ENCODE measurements at regions not wholly inside any gene's neighbourhood (a gene's known extent, or its start where the extent isn't known, plus 50 kb on each side); places are given as distances from the start of the nearest gene placed in this dataset.
"Not testable (repeated sequence)": the region's sequence is repeated elsewhere in the genome, so short reads cannot be mapped to it uniquely, and the experiment has no call there.

DNA sequence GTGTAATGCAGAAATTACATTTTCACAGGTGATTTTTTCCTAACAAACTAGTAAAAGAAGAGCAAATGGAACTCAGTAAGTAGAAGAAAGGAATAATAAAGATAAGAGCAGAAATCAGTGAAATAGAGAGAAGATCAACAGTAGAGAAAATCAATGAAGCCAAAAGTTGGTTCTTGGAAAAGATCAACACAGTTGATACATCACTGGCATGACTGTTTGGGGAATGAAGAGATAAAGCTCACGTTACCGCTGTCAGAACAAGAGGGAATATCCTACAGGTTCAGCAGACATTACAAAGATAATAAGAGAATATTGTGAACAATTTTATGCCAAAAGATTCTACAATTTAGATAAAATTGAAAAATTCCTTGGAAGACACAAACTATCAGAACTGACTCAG is 146.4 kb downstream of the ACTR3B start:
- no peaks in the 10 kb centered on the region for H3K9me3 Mint-ChIP-seq
- H3K27ac Mint-ChIP-seq, result no peak overlapping the region
- H3K27me3 Mint-ChIP-seq (ENCODE audit: low read depth in 3 of 3), result peaks cover 0 to 5% (median 2%) of the 10 kb centered on the region in 3 donors
- H3K4me1 Mint-ChIP-seq, result no peaks in the 10 kb centered on the region
- no peak overlapping the region for H3K4me3 Mint-ChIP-seq
- DNase-seq, result no peak
- H3K36me3 Mint-ChIP-seq, result no peaks in the 10 kb centered on the region

DNA sequence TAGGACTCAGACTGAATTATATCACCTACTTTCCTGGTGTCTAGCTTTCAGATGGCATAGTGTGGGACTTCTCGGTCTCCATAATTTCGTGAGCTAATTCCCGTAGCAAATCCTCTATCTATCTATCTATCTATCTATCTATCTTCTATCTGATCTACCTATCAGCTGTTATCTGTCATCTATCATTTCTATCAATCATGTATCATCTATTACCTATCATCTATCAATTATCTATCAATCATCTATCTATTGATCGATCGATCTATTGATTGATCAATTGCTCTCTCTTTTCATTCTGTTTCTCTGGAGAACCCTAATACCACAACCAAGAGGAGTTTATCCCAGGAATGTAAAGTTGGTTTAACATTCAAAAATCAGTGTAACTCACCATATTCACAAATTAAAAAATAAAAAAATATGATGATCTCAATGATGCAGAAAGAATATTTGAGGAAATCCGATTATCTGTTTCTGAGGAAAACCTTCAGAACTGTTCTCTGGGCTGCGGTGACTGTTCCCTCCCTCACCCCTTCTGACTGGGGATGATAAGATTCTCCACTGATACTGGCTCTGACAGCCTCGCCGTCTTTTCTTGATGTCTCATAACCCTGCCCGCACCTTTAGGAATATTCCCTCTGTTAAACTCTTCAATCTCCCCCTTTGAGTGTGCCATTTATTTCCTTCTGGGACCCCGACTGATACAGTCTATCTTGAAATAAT is 147.7 kb downstream of the ACTR3B start:
- Mint-ChIP-seq H3K36me3 (no peaks in the 10 kb centered on the region), H3K27me3 (ENCODE audit: low read depth in 3 of 3) (peaks cover 0 to 2% (median 0%) of the 10 kb centered on the region in 3 donors), H3K9me3 (no peaks in the 10 kb centered on the region), H3K27ac (no peak overlapping the region), H3K4me1 (no peaks in the 10 kb centered on the region), H3K4me3 (no peak overlapping the region)
- no peak for DNase-seq

DNA sequence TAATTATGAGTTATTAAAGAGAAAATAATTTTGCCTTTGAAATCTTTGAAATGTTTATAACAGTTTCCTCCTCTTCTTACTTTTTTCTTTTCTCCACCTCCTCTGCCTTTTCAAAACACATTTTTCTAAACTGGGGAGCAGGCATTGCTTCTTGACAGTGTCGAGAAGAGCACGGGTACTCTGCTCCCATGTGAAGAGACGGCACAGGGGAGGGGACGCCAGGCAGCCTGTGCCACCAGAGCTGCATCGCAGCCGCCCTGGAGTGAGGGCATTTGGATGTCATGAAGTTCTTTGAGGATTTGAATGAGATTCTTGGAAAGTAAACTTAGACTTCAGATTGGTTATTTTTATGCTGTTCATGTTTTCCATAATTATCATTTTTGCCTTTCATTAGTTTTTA is 149.7 kb downstream of the ACTR3B start:
- H3K27ac Mint-ChIP-seq, result no peak overlapping the region
- H3K27me3 Mint-ChIP-seq (ENCODE audit: low read depth in 3 of 3), result peaks cover 0 to 2% (median 0%) of the 10 kb centered on the region in 3 donors
- no peaks in the 10 kb centered on the region for H3K4me1 Mint-ChIP-seq
- H3K9me3 Mint-ChIP-seq, result no peaks in the 10 kb centered on the region
- no peak for DNase-seq
- no peak overlapping the region for H3K4me3 Mint-ChIP-seq
- H3K36me3 Mint-ChIP-seq, result no peaks in the 10 kb centered on the region

DNA sequence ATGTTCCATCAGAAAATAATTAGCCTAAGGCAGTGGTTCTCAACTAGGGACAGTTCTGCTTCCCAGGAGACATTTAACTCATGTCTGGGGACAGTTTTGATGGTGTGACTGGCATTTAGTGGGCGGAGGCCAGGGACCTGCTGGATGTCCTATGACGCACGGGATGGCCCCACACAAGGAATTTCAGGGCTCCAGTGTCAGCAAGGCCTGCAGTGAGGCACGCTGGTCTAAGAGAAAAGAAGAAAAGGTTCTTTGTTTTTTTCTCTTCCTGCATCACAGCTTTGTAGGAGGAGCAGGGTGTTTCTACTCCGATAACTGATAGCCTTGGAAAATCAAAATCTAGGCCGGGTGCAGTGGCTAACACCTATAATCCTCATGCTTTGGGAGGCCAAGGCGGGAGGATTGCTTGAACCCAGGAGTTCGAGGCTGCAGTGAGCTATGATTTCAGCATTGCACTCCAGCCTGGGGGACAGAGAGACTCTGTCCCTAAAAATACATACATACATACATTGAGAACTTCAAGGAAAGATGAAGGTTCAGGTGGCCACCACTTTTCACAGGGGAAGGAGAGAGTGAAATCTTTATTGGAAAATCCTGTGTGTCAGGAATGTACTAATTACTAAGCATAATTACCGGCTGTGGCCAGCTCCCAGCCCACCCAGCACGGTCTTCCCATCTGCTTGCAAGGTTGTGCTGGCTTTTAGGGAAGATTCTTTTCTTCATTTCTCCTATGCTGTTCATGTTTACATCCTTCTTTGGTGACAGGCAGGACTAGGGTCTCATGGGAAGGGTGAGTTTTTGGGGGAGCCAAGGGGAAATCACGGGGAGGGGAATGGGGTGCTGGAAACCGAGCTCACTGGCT is 150.4 kb downstream of the ACTR3B start:
- Mint-ChIP-seq H3K27ac (no peak overlapping the region), H3K4me1 (no peaks in the 10 kb centered on the region), H3K4me3 (no peak overlapping the region), H3K36me3 (no peaks in the 10 kb centered on the region), H3K27me3 (ENCODE audit: low read depth in 3 of 3) (peaks cover 0 to 2% (median 0%) of the 10 kb centered on the region in 3 donors), H3K9me3 (no peaks in the 10 kb centered on the region)
- no peak for DNase-seq

DNA sequence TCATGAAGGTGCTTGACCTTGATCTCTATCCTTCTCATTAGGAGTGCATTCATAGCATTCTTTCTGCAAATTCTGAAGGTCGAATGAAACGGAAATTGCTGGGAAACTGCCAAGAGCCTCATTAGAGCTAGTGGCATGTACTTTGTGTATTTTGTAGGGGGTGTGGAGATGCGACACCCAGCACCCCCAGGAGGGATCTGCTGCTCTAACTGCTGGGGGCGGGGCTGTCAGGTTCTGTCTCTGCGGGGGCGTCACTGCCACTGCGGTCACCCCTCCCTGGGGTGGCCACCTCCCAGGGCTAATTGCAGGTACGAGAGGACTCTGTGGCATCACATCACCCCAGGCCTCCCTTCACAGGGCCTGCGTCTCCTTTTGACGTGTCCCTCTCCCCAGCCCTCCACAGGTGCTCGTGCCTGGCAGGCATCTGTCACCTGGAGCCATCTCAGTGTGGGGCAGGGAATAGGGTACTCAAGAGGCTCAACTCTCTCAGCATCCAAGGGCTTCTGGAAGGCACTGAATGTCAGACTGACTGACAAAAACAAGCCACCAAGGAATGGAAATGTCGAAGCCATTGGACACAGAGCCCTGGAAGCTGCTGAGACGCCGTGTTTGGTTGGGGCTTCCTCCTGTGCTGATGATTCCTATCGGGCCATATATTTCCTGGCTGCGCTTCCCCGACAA is 151.1 kb downstream of the ACTR3B start:
- H3K4me1 Mint-ChIP-seq, result no peaks in the 10 kb centered on the region
- no peak for DNase-seq
- H3K27ac Mint-ChIP-seq, result no peak overlapping the region

DNA sequence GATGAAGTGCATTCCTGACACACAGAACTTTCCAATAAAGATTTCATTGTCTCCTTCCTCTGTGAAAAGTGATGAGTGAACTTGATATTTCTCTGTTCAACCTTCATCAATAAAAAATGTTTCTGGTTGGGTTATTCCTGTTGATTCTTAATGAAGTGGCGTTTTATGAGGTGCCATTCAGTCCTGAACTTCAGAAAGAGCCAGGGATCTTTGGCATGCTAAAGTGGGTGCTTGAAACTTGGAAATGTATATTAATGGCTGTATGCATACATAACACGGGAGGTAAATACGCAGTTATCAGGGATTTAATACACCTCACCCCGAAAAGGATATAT is 151.6 kb downstream of the ACTR3B start:
- DNase-seq, result no peak
- Mint-ChIP-seq H3K4me3 (no peak overlapping the region), H3K9me3 (no peaks in the 10 kb centered on the region), H3K36me3 (no peaks in the 10 kb centered on the region), H3K4me1 (no peaks in the 10 kb centered on the region), H3K27me3 (ENCODE audit: low read depth in 3 of 3) (peaks cover 0 to 2% (median 0%) of the 10 kb centered on the region in 3 donors), H3K27ac (no peak overlapping the region)

More for the DNA sequence above, 151.1 kb downstream of the ACTR3B start:
- H3K9me3 Mint-ChIP-seq, result no peaks in the 10 kb centered on the region
- H3K4me3 Mint-ChIP-seq, result no peak overlapping the region
- no peaks in the 10 kb centered on the region for H3K36me3 Mint-ChIP-seq
- H3K27me3 Mint-ChIP-seq (ENCODE audit: low read depth in 3 of 3), result peaks cover 0 to 2% (median 0%) of the 10 kb centered on the region in 3 donors

DNA sequence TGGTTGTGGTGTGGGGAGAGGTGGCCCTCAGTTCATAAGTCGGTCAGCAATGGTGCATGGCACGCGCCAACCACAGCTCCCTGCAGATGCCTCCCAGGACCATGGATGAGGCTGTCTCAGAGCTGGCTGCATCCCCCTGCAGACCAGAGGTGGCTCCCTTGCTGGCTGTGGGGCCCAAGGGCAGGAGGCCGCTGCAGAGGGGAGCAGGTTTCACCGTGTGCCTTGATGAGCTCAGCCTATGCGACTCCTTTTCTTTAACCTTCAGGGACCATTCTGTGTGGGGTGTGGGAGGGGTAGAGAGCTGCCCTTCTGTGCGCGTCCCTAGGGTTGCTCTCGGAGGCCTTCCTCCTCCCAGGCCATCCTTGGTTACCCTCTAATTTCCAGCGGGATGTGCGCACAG is 152.4 kb downstream of the ACTR3B start:
- Mint-ChIP-seq H3K27ac (no peak overlapping the region), H3K36me3 (no peaks in the 10 kb centered on the region), H3K27me3 (ENCODE audit: low read depth in 3 of 3) (peaks cover 0 to 2% (median 0%) of the 10 kb centered on the region in 3 donors), H3K4me1 (no peaks in the 10 kb centered on the region), H3K9me3 (no peaks in the 10 kb centered on the region), H3K4me3 (no peak overlapping the region)
- DNase-seq, result no peak

DNA sequence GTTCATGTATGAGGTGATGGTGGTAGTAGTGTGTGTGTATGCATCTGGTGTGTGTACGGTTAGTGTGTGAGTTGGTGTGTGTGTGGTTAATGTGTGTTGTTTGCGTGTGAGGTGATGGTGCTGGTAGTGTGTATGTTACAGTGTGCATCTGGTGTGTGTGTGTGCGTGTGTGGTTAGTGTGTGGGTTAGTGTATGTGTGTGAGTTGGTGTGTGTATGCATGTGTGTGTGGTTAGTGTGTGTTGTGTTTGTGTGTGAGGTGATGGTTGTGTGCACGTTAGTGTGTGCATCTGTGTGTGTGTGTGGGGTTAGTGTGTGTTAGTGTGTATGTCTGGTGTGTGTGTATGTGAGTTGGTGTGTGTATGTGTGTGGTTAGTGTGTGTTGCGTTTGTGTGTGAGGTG is 153.0 kb downstream of the ACTR3B start:
- no peaks in the 10 kb centered on the region for H3K36me3 Mint-ChIP-seq
- DNase-seq, result no peak
- H3K9me3 Mint-ChIP-seq, result no peaks in the 10 kb centered on the region
- peaks cover 0 to 2% (median 0%) of the 10 kb centered on the region in 3 donors for H3K27me3 Mint-ChIP-seq (ENCODE audit: low read depth in 3 of 3)
- no peak overlapping the region for H3K27ac Mint-ChIP-seq
- H3K4me1 Mint-ChIP-seq, result no peaks in the 10 kb centered on the region
- no peak overlapping the region for H3K4me3 Mint-ChIP-seq

DNA sequence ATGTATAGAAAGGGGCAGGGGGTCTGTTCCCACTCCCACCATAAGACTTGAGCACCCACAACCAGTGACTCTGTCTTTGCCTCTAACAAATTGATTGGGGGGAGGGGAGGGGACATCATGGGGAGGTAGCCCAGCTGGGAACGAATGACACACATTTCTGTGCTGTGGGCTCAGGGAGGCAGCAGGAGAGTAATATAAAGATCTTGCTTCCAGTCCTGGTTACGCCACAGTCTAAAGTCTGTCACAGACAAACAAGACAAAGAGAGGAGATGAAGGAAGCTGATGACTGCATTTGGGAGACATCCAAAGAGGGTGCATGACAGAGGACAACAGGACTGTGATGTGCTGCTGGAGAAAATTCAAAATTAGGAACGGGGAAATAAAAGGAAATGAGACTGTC is 153.9 kb downstream of the ACTR3B start:
- Mint-ChIP-seq H3K4me1 (no peaks in the 10 kb centered on the region), H3K4me3 (no peak overlapping the region), H3K27ac (no peak overlapping the region)

DNA sequence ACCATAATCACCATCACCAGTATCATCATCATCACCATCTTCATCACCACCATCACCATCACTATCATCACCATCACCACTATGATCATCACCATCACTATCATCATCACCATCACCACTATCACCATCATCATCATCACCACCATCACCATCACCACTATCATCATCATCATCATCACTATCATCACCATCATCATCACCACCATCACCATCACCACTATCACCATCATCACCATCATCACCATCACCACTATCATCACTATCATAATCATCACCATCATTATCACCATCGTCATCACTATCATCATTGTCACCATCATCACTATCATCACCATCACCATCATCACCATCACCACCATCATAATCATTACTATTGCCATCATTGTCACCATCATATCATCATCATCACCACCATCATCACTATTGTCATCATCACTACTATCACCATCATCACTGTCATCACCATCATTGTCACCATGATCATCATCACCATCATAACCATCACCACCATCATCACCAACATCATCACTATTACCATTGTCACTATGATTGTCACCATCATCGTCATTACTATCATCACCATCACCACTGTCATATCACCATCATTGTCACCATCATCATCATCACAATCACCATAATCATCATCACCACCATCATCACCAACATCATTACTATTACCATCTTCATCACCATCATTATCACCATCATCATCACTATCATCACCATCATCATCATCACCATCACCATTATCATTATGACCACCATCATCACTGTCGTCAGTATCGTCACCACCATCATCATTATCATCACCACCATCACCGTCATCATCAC is 154.7 kb downstream of the ACTR3B start:
- no peak overlapping the region for H3K4me3 Mint-ChIP-seq

More for the DNA sequence above, 153.9 kb downstream of the ACTR3B start:
- no peak for DNase-seq
- Mint-ChIP-seq H3K9me3 (no peaks in the 10 kb centered on the region), H3K36me3 (no peaks in the 10 kb centered on the region), H3K27me3 (ENCODE audit: low read depth in 3 of 3) (peaks cover 0 to 2% (median 0%) of the 10 kb centered on the region in 3 donors)

DNA sequence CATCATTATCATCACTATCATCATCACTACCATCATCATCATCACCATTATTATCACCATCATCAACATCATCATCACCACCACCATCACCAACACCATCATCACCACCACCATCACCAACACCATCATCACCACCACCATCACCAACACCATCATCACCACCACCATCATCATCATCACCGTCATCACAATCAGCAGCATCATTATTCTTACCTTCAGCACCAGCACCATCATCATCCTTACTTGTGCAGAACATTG is 155.2 kb downstream of the ACTR3B start:
- not testable (repeated sequence) for H3K4me1 Mint-ChIP-seq; H3K36me3 Mint-ChIP-seq; H3K27me3 Mint-ChIP-seq (ENCODE audit: low read depth in 3 of 3); H3K27ac Mint-ChIP-seq; H3K4me3 Mint-ChIP-seq; H3K9me3 Mint-ChIP-seq; DNase-seq

More for the DNA sequence above, 154.7 kb downstream of the ACTR3B start:
- Mint-ChIP-seq H3K4me1 (no peaks in the 10 kb centered on the region), H3K27me3 (ENCODE audit: low read depth in 3 of 3) (no peaks in the 10 kb centered on the region), H3K27ac (no peak overlapping the region), H3K36me3 (no peaks in the 10 kb centered on the region), H3K9me3 (no peaks in the 10 kb centered on the region)
- no peak for DNase-seq

DNA sequence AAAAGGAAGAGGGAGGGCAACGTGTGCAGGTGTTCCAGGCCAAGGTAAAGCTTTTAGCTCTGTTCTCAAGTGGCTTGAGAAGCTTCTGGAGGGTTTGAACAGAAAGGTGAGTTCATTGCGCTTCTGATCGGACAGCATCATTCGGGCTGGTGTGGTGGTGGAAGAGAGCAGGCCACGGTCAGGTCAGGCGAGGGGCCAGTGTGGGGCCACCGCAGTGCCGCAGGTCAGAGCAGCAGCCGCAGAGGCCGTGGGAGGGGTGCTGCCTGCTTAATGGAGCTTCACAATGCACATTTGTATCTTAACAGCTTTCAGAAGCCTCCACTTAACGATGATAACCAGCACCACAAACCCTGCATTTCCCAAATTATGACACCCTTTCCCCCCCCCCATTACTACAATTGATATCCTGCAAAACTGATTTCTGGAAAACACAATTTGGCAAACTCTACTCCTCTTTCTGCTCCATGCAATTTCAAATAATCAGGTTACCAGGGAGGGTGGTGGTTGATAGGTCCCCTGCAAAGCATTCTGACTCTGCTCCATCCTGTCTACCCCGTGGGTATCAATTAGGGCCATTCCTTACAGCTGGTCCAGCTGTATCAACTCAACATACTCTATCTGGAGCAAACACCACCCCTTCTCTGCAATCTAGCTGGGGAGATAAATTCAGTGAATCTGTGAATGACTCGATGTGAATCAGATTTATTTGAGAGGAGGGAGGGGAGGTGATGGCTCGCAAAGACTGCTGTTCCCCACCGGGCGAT is 162.9 kb downstream of the ACTR3B start:
- H3K27ac Mint-ChIP-seq, result no peak overlapping the region
- no peak overlapping the region for H3K4me3 Mint-ChIP-seq
- peaks cover 0 to 4% (median 0%) of the 10 kb centered on the region in 6 donors for H3K9me3 Mint-ChIP-seq
- peaks cover 7 to 23% (median 10%) of the 10 kb centered on the region in 3 donors for H3K27me3 Mint-ChIP-seq (ENCODE audit: low read depth in 3 of 3)
- DNase-seq, result no peak
- H3K36me3 Mint-ChIP-seq, result peaks cover 0 to 4% (median 4%) of the 10 kb centered on the region in 3 donors
- no peaks in the 10 kb centered on the region for H3K4me1 Mint-ChIP-seq

DNA sequence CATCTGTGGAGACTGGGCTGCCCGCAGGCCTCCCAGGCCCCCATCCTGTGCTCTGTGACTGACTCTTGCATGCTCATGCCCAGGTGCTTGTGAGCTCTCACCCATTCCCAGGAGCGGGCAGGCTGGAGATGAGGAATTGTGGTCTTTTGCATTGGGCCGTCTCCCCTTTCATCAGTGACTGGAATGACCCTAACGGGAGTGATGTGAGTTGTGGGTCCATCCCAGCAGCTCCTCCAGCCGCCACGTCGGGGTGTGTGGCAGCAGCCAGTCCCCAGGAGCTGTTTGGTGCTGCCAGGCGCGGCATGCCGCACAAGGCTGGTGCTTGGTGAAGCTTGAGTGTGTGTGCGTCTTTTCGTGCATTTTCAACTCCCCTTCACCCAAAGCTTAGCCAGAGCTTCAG is 164.2 kb downstream of the ACTR3B start:
- H3K27me3 Mint-ChIP-seq (ENCODE audit: low read depth in 3 of 3), result peaks cover 7 to 28% (median 10%) of the 10 kb centered on the region in 3 donors
- peaks cover 4% of the 10 kb centered on the region in 3 donors for H3K36me3 Mint-ChIP-seq
- DNase-seq, result no peak
- no peak overlapping the region for H3K27ac Mint-ChIP-seq
- no peaks in the 10 kb centered on the region for H3K4me1 Mint-ChIP-seq
- H3K9me3 Mint-ChIP-seq, result peaks cover 0 to 4% (median 0%) of the 10 kb centered on the region in 6 donors
- no peak overlapping the region for H3K4me3 Mint-ChIP-seq

All from immature natural killer cell (primary cell).